ENCODE measurements at regions not wholly inside any gene's neighbourhood (a gene's known extent, or its start where the extent isn't known, plus 50 kb on each side); places are given as distances from the start of the nearest gene placed in this dataset.

DNA sequence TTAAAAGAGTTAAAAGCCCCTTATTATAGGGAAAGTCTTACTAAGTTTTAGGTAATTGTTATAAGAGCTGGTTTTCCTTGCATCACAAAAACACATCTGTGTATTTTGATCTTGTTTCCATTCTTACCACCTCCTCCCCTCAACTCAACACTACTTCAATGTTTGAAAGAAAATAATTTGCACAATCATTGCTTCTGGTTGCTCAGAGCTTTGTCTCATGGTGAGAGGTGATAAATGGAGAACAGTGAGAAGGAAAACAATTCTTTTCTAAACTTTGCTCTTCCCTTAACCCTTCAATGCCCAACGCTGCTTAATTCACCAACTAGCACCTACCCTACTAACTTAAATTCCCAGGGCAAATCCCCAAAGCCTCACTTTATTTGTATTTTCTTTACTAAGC is 268.1 kb upstream of the LINC00305 start:
- H3K79me2 ChIP-seq (ENCODE audit: insufficient read depth, low read length), result no peaks in the 10 kb centered on the region
- H2BK15ac ChIP-seq (ENCODE audit: low read depth, low read length), result no peak overlapping the region
- no CpG with 5 or more reads among the region's 1 CpG for WGBS (ENCODE audit: extremely low coverage, insufficient read length, low lambda C conversion rate)
- no peak overlapping the region for H4K91ac ChIP-seq (ENCODE audit: insufficient read length, low read depth, low read length)
- peaks cover 5% of the 10 kb centered on the region; the same call in 1 of the 2 replicates for H3K4me1 ChIP-seq (ENCODE audit: insufficient read depth, low read length)
- H4K8ac ChIP-seq (replicated peaks; ENCODE audit: insufficient read length, low read depth, low read length), result no peak overlapping the region
- no peak overlapping the region for H3K56ac ChIP-seq (ENCODE audit: insufficient read length, low read depth, low read length)
- H3K9ac ChIP-seq (ENCODE audit: extremely low read depth, insufficient read length, low read length), result no peak overlapping the region
- no peak for DNase-seq
- no peak overlapping the region for H2BK5ac ChIP-seq (ENCODE audit: insufficient read length, low read length)
- H3K79me1 ChIP-seq (ENCODE audit: insufficient read depth, low read depth, low read length, poor library complexity, severe bottlenecking), result no peaks in the 10 kb centered on the region
- no peak overlapping the region for H3T11ph ChIP-seq (ENCODE audit: low read length)
- no peaks in the 10 kb centered on the region for H3K23me2 ChIP-seq (ENCODE audit: insufficient read length, low read depth, low read length, poor library complexity, severe bottlenecking)
- peak overlapping the region in 2 of 3 experiments; percentile 30 to 49; a peak in 3 of 7 replicates for H3K27ac Mint-ChIP-seq
- H3K4me1 Mint-ChIP-seq, result peaks cover 24 to 41% of the 10 kb centered on the region in 2 experiments
- no peak overlapping the region for H3K27ac ChIP-seq (ENCODE audit: insufficient read length, low read depth, low read length)
- no peak overlapping the region for H2BK120ac ChIP-seq (ENCODE audit: low read depth, low read length, poor library complexity, severe bottlenecking)
- peaks cover 0 to 2% of the 10 kb centered on the region in 2 experiments; a peak in 2 of 5 replicates for H3K9me3 Mint-ChIP-seq
- H4K20me1 ChIP-seq (ENCODE audit: control insufficient read depth, insufficient read depth, insufficient read length), result no peaks in the 10 kb centered on the region
- H3K36me3 Mint-ChIP-seq (ENCODE audit: insufficient read depth in 1 of 3, low read depth in 3 of 3), result peaks cover 0 to 29% (median 3%) of the 10 kb centered on the region in 3 experiments; a peak in 4 of 7 replicates
- H2BK12ac ChIP-seq (ENCODE audit: insufficient read length, low read depth, low read length), result no peak overlapping the region
- TF ChIP-seq, protein P1, sequence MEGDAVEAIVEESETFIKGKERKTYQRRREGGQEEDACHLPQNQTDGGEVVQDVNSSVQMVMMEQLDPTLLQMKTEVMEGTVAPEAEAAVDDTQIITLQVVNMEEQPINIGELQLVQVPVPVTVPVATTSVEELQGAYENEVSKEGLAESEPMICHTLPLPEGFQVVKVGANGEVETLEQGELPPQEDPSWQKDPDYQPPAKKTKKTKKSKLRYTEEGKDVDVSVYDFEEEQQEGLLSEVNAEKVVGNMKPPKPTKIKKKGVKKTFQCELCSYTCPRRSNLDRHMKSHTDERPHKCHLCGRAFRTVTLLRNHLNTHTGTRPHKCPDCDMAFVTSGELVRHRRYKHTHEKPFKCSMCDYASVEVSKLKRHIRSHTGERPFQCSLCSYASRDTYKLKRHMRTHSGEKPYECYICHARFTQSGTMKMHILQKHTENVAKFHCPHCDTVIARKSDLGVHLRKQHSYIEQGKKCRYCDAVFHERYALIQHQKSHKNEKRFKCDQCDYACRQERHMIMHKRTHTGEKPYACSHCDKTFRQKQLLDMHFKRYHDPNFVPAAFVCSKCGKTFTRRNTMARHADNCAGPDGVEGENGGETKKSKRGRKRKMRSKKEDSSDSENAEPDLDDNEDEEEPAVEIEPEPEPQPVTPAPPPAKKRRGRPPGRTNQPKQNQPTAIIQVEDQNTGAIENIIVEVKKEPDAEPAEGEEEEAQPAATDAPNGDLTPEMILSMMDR (conservative IDR thresholded peaks at IDR 0.05), result no peak
- H3K27me3 ChIP-seq (ENCODE audit: insufficient read depth, low read length), result no peaks in the 10 kb centered on the region; the same call in 1 of the 2 replicates
- H3K14ac ChIP-seq (ENCODE audit: insufficient read depth, low read length), result no peak overlapping the region
- H3K4me3 Mint-ChIP-seq, result no peak overlapping the region
- no peak overlapping the region for H4K5ac ChIP-seq (ENCODE audit: insufficient read length, low read depth, low read length)
- no peaks in the 10 kb centered on the region for H3K9me3 ChIP-seq (ENCODE audit: control insufficient read depth, low read depth, low read length)
- H3K4ac ChIP-seq (ENCODE audit: low read depth, low read length), result no peak overlapping the region
- no peak overlapping the region for H2AFZ ChIP-seq (ENCODE audit: low read length)
- no peak overlapping the region for H3K4me2 ChIP-seq (ENCODE audit: insufficient read depth, insufficient read length, low read length)
- no peak overlapping the region for H3K23ac ChIP-seq (ENCODE audit: insufficient read length, low read depth, low read length)
- H3K18ac ChIP-seq (ENCODE audit: insufficient read length, low read depth, low read length), result no peak overlapping the region
- H2BK20ac ChIP-seq (ENCODE audit: low read depth, low read length, poor library complexity, severe bottlenecking), result no peak overlapping the region
- H3K27me3 Mint-ChIP-seq (ENCODE audit: low read depth), result no peaks in the 10 kb centered on the region; the same call in 1 of the 2 replicates
- no peak overlapping the region for H2AK5ac ChIP-seq (ENCODE audit: insufficient read length, low read length)
